PFSK-1 (cell line): ENCODE measurements at regions not wholly inside any gene's neighbourhood (a gene's known extent, or its start where the extent isn't known, plus 50 kb on each side); places are given as distances from the start of the nearest gene placed in this dataset.

Experiments
- FOXP2 ChIP-seq: optimal IDR thresholded peaks from 2 replicates; pipeline ENCODE3; 2011; ENCODE audit warnings: borderline replicate concordance, control low read depth, inconsistent platforms; ENCODE audit not compliant: insufficient read depth; ENCODE audit errors: extremely low read length, extremely low read depth
- POLR2AphosphoS5 ChIP-seq: IDR thresholded peaks from 2 replicates; pipeline ENCODE4 v1.6.1; 2012; ENCODE audit warnings: low read depth, mild to moderate bottlenecking, control low read depth, low read length, moderate library complexity
- REST ChIP-seq, 2 experiments: IDR thresholded peaks; 2 replicates each; pipeline versions ENCODE4 v1.6.1 to v1.8.0; 2011 to 2012; ENCODE audit warnings: low read depth in 2 of 2, low read length in 2 of 2, control low read depth in 1 of 2, inconsistent platforms in 1 of 2, mild to moderate bottlenecking in 1 of 2, moderate library complexity in 1 of 2; ENCODE audit not compliant: insufficient read depth in 1 of 2
- SIN3A ChIP-seq: IDR thresholded peaks from 2 replicates; pipeline ENCODE4 v1.6.1; 2012; ENCODE audit warnings: mild to moderate bottlenecking, low read length, moderate library complexity, borderline replicate concordance; ENCODE audit not compliant: insufficient read depth
- TAF1 ChIP-seq: IDR thresholded peaks from 2 replicates; pipeline ENCODE4 v1.6.1; 2012; ENCODE audit warnings: low read length, control low read depth, borderline replicate concordance; ENCODE audit not compliant: insufficient read depth

GRCh38 chr3:147930232-147930807 is 521.2 kb downstream of the ZIC1 start:
- TF ChIP-seq SIN3A (no peak), REST (IDR thresholded peaks at IDR 0.05; ENCODE audit: insufficient read depth in 1 of 2, low read depth in 2 of 2, low read length in 2 of 2) (no peak), FOXP2 (no peak), POLR2AphosphoS5 (no peak)

- TF ChIP-seq POLR2AphosphoS5 (no peak), REST (IDR thresholded peaks at IDR 0.05; ENCODE audit: insufficient read depth in 1 of 2, low read depth in 2 of 2, low read length in 2 of 2) (no peak)
Observed at GRCh38 chr3:147934451-147935180, 525.5 kb downstream of the ZIC1 start.

GRCh38 chr3:147937341-147937740 is 528.2 kb downstream of the ZIC1 start:
- TF ChIP-seq SIN3A (no peak), FOXP2 (no peak), TAF1 (no peak), REST (IDR thresholded peaks at IDR 0.05; ENCODE audit: insufficient read depth in 1 of 2, low read depth in 2 of 2, low read length in 2 of 2) (no peak), POLR2AphosphoS5 (no peak)

- no peak for TF ChIP-seq REST (IDR thresholded peaks at IDR 0.05; ENCODE audit: insufficient read depth in 1 of 2, low read depth in 2 of 2, low read length in 2 of 2)
- no peak for TF ChIP-seq TAF1
- no peak for TF ChIP-seq POLR2AphosphoS5
- TF ChIP-seq SIN3A: no peak
- no peak for TF ChIP-seq FOXP2
Observed at GRCh38 chr3:147937891-147938290, 528.7 kb downstream of the ZIC1 start.
